Middle frontal gyrus (tissue), 1 donor: ENCODE measurements at regions not wholly inside any gene's neighbourhood (a gene's known extent, or its start where the extent isn't known, plus 50 kb on each side); places are given as distances from the start of the nearest gene placed in this dataset.
"Not testable (repeated sequence)": the region's sequence is repeated elsewhere in the genome, so short reads cannot be mapped to it uniquely, and the experiment has no call there.

Source experiments
- DNase-seq: peaks from one replicate; pipeline ENCODE4 v3.0.0-alpha.2; 2015; ENCODE audit warnings: low spot score; ENCODE audit errors: extremely low spot score

- no peak for DNase-seq
Observed at GRCh38 chr2:192593561-192593960, 398.8 kb upstream of the TMEFF2 start.

GRCh38 chr2:192591617-192592016 lies 396.9 kb upstream of the TMEFF2 start:
- no peak for DNase-seq

- DNase-seq = no peak
Observed at GRCh38 chr2:192585418-192585817, 390.7 kb upstream of the TMEFF2 start.

- DNase-seq = no peak
Observed at GRCh38 chr2:192584976-192585375, 390.2 kb upstream of the TMEFF2 start.

- DNase-seq = no peak
Observed at GRCh38 chr2:192579965-192580700, 385.4 kb upstream of the TMEFF2 start.

- DNase-seq = no peak
Observed at GRCh38 chr2:192578780-192579179, 384.0 kb upstream of the TMEFF2 start.

- no peak for DNase-seq
Observed at GRCh38 chr2:192577706-192578105, 383.0 kb upstream of the TMEFF2 start.

GRCh38 chr2:192574552-192574951 lies 379.8 kb upstream of the TMEFF2 start:
- DNase-seq = no peak

GRCh38 chr2:192571636-192572035 lies 376.9 kb upstream of the TMEFF2 start:
- DNase-seq = no peak

GRCh38 chr2:192570788-192571187 lies 376.1 kb upstream of the TMEFF2 start:
- DNase-seq = no peak

- no peak for DNase-seq
Observed at GRCh38 chr2:192566863-192567262, 372.1 kb upstream of the TMEFF2 start.

- DNase-seq = no peak
Observed at GRCh38 chr2:192560326-192560725, 365.6 kb upstream of the TMEFF2 start.

- no peak for DNase-seq
Observed at GRCh38 chr2:192559587-192559986, 364.9 kb upstream of the TMEFF2 start.

GRCh38 chr2:192558637-192559036 lies 363.9 kb upstream of the TMEFF2 start:
- no peak for DNase-seq

- no peak for DNase-seq
Observed at GRCh38 chr2:192555740-192556139, 361.0 kb upstream of the TMEFF2 start.

GRCh38 chr2:192551760-192552159 lies 357.0 kb upstream of the TMEFF2 start:
- no peak for DNase-seq

- DNase-seq = no peak
Observed at GRCh38 chr2:192546565-192546964, 351.8 kb upstream of the TMEFF2 start.

- no peak for DNase-seq
Observed at GRCh38 chr2:192544371-192544955, 349.7 kb upstream of the TMEFF2 start.

- DNase-seq = not testable (repeated sequence)
Observed at GRCh38 chr2:192542148-192543066, 347.7 kb upstream of the TMEFF2 start.

GRCh38 chr2:192539306-192539705 lies 344.6 kb upstream of the TMEFF2 start:
- no peak for DNase-seq

GRCh38 chr2:192536922-192537624 lies 342.3 kb upstream of the TMEFF2 start:
- no peak for DNase-seq
